IPS-18a (cell line): ENCODE measurements at regions not wholly inside any gene's neighbourhood (a gene's known extent, or its start where the extent isn't known, plus 50 kb on each side); places are given as distances from the start of the nearest gene placed in this dataset.

Experiments used
- H3K27ac ChIP-seq: one replicate; pipeline ENCODE4 v1.5.1; 2013; ENCODE audit warnings: low read length
- H3K27me3 ChIP-seq: one replicate; pipeline ENCODE4 v1.6.1; 2013; ENCODE audit warnings: mild to moderate bottlenecking, low read length; ENCODE audit not compliant: control insufficient read depth, insufficient read depth
- H3K36me3 ChIP-seq: one replicate; pipeline ENCODE4 v1.6.1; 2013; ENCODE audit warnings: low read depth, low read length; ENCODE audit not compliant: control insufficient read depth
- H3K4me1 ChIP-seq: one replicate; pipeline ENCODE4 v1.6.1; 2013; ENCODE audit warnings: low read depth, low read length; ENCODE audit not compliant: control insufficient read depth
- H3K4me3 ChIP-seq: one replicate; pipeline ENCODE4 v1.5.1; 2013; ENCODE audit warnings: low read length
- H3K9ac ChIP-seq: one replicate; pipeline ENCODE4 v1.6.1; 2013; ENCODE audit warnings: mild to moderate bottlenecking, low read length, moderate library complexity
- H3K9me3 ChIP-seq: one replicate; pipeline ENCODE4 v1.6.1; 2013; ENCODE audit warnings: low read depth, low read length; ENCODE audit not compliant: control insufficient read depth

GRCh38 chr14:104374718-104375080 is 204.9 kb upstream of the C14orf180 start:
- no peaks in the 10 kb centered on the region for H3K9me3 ChIP-seq
- H3K27ac ChIP-seq: no peak overlapping the region
- no peaks in the 10 kb centered on the region for H3K36me3 ChIP-seq
- H3K27me3 ChIP-seq: no peaks in the 10 kb centered on the region
- H3K4me3 ChIP-seq: no peak overlapping the region
- no peak overlapping the region for H3K9ac ChIP-seq
- H3K4me1 ChIP-seq: no peaks in the 10 kb centered on the region

- Histone ChIP-seq H3K9me3 (no peaks in the 10 kb centered on the region), H3K9ac (no peak overlapping the region), H3K27me3 (no peaks in the 10 kb centered on the region), H3K4me3 (no peak overlapping the region), H3K4me1 (no peaks in the 10 kb centered on the region), H3K36me3 (no peaks in the 10 kb centered on the region), H3K27ac (no peak overlapping the region)
Observed at GRCh38 chr14:104375551-104376201, 203.9 kb upstream of the C14orf180 start.

- H3K36me3 ChIP-seq: no peaks in the 10 kb centered on the region
- H3K9me3 ChIP-seq: no peaks in the 10 kb centered on the region
- no peak overlapping the region for H3K4me3 ChIP-seq
- no peak overlapping the region for H3K9ac ChIP-seq
- no peak overlapping the region for H3K27ac ChIP-seq
- no peaks in the 10 kb centered on the region for H3K27me3 ChIP-seq
- no peaks in the 10 kb centered on the region for H3K4me1 ChIP-seq
Observed at GRCh38 chr14:104376202-104377140, 203.1 kb upstream of the C14orf180 start.

- H3K27me3 ChIP-seq: no peaks in the 10 kb centered on the region
Observed at GRCh38 chr14:104377256-104377655, 202.3 kb upstream of the C14orf180 start.

GRCh38 chr14:104378698-104379113 is 200.9 kb upstream of the C14orf180 start:
- H3K27ac ChIP-seq: no peak overlapping the region
- no peaks in the 10 kb centered on the region for H3K27me3 ChIP-seq
- H3K4me1 ChIP-seq: no peaks in the 10 kb centered on the region
- no peaks in the 10 kb centered on the region for H3K9me3 ChIP-seq
- no peak overlapping the region for H3K4me3 ChIP-seq
- H3K9ac ChIP-seq: no peak overlapping the region
- no peaks in the 10 kb centered on the region for H3K36me3 ChIP-seq

More at GRCh38 chr14:104377256-104377655, 202.3 kb upstream of the C14orf180 start:
- Histone ChIP-seq H3K4me3 (no peak overlapping the region), H3K9ac (no peak overlapping the region), H3K9me3 (no peaks in the 10 kb centered on the region), H3K27ac (no peak overlapping the region), H3K36me3 (no peaks in the 10 kb centered on the region), H3K4me1 (no peaks in the 10 kb centered on the region)

GRCh38 chr14:104382361-104383087 is 197.0 kb upstream of the C14orf180 start:
- no peak overlapping the region for H3K27ac ChIP-seq
- no peaks in the 10 kb centered on the region for H3K27me3 ChIP-seq

GRCh38 chr14:104383088-104383995 is 196.2 kb upstream of the C14orf180 start:
- Histone ChIP-seq H3K36me3 (no peaks in the 10 kb centered on the region), H3K4me1 (peaks cover 5% of the 10 kb centered on the region), H3K27ac (no peak overlapping the region), H3K9ac (no peak overlapping the region), H3K9me3 (no peaks in the 10 kb centered on the region), H3K27me3 (no peaks in the 10 kb centered on the region), H3K4me3 (no peak overlapping the region)

More at GRCh38 chr14:104382361-104383087, 197.0 kb upstream of the C14orf180 start:
- Histone ChIP-seq H3K9me3 (no peaks in the 10 kb centered on the region), H3K9ac (no peak overlapping the region), H3K36me3 (no peaks in the 10 kb centered on the region), H3K4me1 (peaks cover 5% of the 10 kb centered on the region), H3K4me3 (no peak overlapping the region)

GRCh38 chr14:104383996-104384775 is 195.4 kb upstream of the C14orf180 start:
- Histone ChIP-seq H3K4me3 (no peak overlapping the region), H3K9ac (no peak overlapping the region), H3K36me3 (no peaks in the 10 kb centered on the region), H3K4me1 (peaks cover 5% of the 10 kb centered on the region), H3K27me3 (no peaks in the 10 kb centered on the region), H3K27ac (no peak overlapping the region), H3K9me3 (no peaks in the 10 kb centered on the region)

GRCh38 chr14:104384776-104385071 is 194.8 kb upstream of the C14orf180 start:
- peaks cover 5% of the 10 kb centered on the region for H3K4me1 ChIP-seq
- no peaks in the 10 kb centered on the region for H3K36me3 ChIP-seq
- H3K27ac ChIP-seq: no peak overlapping the region
- H3K4me3 ChIP-seq: no peak overlapping the region
- H3K27me3 ChIP-seq: no peaks in the 10 kb centered on the region
- no peak overlapping the region for H3K9ac ChIP-seq
- H3K9me3 ChIP-seq: no peaks in the 10 kb centered on the region

GRCh38 chr14:104385111-104385510 is 194.5 kb upstream of the C14orf180 start:
- H3K27ac ChIP-seq: no peak overlapping the region
- no peak overlapping the region for H3K9ac ChIP-seq
- H3K27me3 ChIP-seq: no peaks in the 10 kb centered on the region
- H3K4me3 ChIP-seq: no peak overlapping the region
- H3K36me3 ChIP-seq: no peaks in the 10 kb centered on the region
- no peaks in the 10 kb centered on the region for H3K9me3 ChIP-seq
- peaks cover 5% of the 10 kb centered on the region for H3K4me1 ChIP-seq
